ENCODE measurements at regions not wholly inside any gene's neighbourhood (a gene's known extent, or its start where the extent isn't known, plus 50 kb on each side); places are given as distances from the start of the nearest gene placed in this dataset.
A peak's percentile ranks its signal among the peaks of the same experiment; 100 is the strongest.

GRCh38 chr12:59414051-59414450, 181.8 kb upstream of the SLC16A7 start:
- no peak for DNase-seq (ENCODE audit: low read depth, low spot score)
- in situ Hi-C loops (cut with HindIII; ENCODE audit: low sequenced_read_pairs): no loop called here
- no peak overlapping the region for H3K4me3 ChIP-seq (ENCODE audit: low read depth, low read length)
- no peak for TF ChIP-seq CTCF (IDR thresholded peaks at IDR 0.05; ENCODE audit: low read depth, low read length)

GRCh38 chr12:59408431-59408830, 187.4 kb upstream of the SLC16A7 start:
- no peak overlapping the region for H3K4me3 ChIP-seq (ENCODE audit: low read depth, low read length)
- TF ChIP-seq CTCF (IDR thresholded peaks at IDR 0.05; ENCODE audit: low read depth, low read length): no peak
- DNase-seq (ENCODE audit: low read depth, low spot score): peak; percentile 2
- in situ Hi-C loops (cut with HindIII; ENCODE audit: low sequenced_read_pairs): no loop called here

- no peak for DNase-seq (ENCODE audit: low read depth, low spot score)
- TF ChIP-seq CTCF (IDR thresholded peaks at IDR 0.05; ENCODE audit: low read depth, low read length): no peak
- in situ Hi-C loops (cut with HindIII; ENCODE audit: low sequenced_read_pairs): no loop called here
- H3K4me3 ChIP-seq (ENCODE audit: low read depth, low read length): no peak overlapping the region
Measured at GRCh38 chr12:59407799-59408198, 188.0 kb upstream of the SLC16A7 start.

- DNase-seq (ENCODE audit: low read depth, low spot score): no peak
- no peak for TF ChIP-seq CTCF (IDR thresholded peaks at IDR 0.05; ENCODE audit: low read depth, low read length)
- no peak overlapping the region for H3K4me3 ChIP-seq (ENCODE audit: low read depth, low read length)
- in situ Hi-C loops (cut with HindIII; ENCODE audit: low sequenced_read_pairs): no loop called here
Measured at GRCh38 chr12:59405992-59406391, 189.8 kb upstream of the SLC16A7 start.

GRCh38 chr12:59404109-59404650, 191.6 kb upstream of the SLC16A7 start:
- in situ Hi-C loops (cut with HindIII; ENCODE audit: low sequenced_read_pairs): no loop called here
- no peak for TF ChIP-seq CTCF (IDR thresholded peaks at IDR 0.05; ENCODE audit: low read depth, low read length)
- DNase-seq (ENCODE audit: low read depth, low spot score): no peak
- H3K4me3 ChIP-seq (ENCODE audit: low read depth, low read length): no peak overlapping the region

- TF ChIP-seq CTCF (IDR thresholded peaks at IDR 0.05; ENCODE audit: low read depth, low read length): peak; percentile 90
- H3K4me3 ChIP-seq (ENCODE audit: low read depth, low read length): no peak overlapping the region
- peak; percentile 63 for DNase-seq (ENCODE audit: low read depth, low spot score)
- in situ Hi-C loops (cut with HindIII; ENCODE audit: low sequenced_read_pairs): no loop called here
Measured at GRCh38 chr12:59403259-59403932, 192.4 kb upstream of the SLC16A7 start.
